HL-60 (cell line): ENCODE measurements at regions not wholly inside any gene's neighbourhood (a gene's known extent, or its start where the extent isn't known, plus 50 kb on each side); places are given as distances from the start of the nearest gene placed in this dataset.

ENCODE experiments used
- CTCF ChIP-seq: IDR thresholded peaks from one replicate; pipeline ENCODE4 v1.5.1; 2011; ENCODE audit warnings: low read length, control low read depth, inconsistent platforms; ENCODE audit not compliant: insufficient read depth
- POLR2AphosphoS5 ChIP-seq: IDR thresholded peaks from 2 replicates; pipeline ENCODE4 v1.6.1; 2012; ENCODE audit warnings: low read depth
- TF ChIP-seq, protein P1 (sequence below): IDR thresholded peaks from 2 replicates; pipeline ENCODE4 v1.6.1; 2012; ENCODE audit warnings: low read depth; ENCODE audit not compliant: insufficient replicate concordance

DNA sequence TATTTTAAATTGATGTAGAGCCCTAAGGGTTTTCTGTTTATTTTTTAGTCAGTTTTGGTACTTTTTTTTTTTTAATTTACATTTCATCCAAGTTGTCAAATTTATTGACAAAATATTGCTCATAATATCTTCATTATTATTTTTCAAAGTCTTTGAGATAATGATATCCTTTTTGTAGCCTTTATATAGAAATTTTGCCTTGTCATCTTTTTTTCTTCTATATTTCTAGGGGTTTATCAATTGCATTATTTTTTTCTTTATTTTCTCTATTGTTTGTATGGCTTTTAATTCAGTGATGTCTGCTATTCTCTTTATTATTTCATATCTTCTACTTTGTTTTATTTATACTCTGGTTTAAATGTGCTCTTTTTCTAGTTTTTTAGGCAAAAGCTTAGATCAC lies 863.0 kb upstream of the GJE1 start:
- TF ChIP-seq CTCF, result no peak
- TF ChIP-seq POLR2AphosphoS5, result no peak
- TF ChIP-seq, protein P1, sequence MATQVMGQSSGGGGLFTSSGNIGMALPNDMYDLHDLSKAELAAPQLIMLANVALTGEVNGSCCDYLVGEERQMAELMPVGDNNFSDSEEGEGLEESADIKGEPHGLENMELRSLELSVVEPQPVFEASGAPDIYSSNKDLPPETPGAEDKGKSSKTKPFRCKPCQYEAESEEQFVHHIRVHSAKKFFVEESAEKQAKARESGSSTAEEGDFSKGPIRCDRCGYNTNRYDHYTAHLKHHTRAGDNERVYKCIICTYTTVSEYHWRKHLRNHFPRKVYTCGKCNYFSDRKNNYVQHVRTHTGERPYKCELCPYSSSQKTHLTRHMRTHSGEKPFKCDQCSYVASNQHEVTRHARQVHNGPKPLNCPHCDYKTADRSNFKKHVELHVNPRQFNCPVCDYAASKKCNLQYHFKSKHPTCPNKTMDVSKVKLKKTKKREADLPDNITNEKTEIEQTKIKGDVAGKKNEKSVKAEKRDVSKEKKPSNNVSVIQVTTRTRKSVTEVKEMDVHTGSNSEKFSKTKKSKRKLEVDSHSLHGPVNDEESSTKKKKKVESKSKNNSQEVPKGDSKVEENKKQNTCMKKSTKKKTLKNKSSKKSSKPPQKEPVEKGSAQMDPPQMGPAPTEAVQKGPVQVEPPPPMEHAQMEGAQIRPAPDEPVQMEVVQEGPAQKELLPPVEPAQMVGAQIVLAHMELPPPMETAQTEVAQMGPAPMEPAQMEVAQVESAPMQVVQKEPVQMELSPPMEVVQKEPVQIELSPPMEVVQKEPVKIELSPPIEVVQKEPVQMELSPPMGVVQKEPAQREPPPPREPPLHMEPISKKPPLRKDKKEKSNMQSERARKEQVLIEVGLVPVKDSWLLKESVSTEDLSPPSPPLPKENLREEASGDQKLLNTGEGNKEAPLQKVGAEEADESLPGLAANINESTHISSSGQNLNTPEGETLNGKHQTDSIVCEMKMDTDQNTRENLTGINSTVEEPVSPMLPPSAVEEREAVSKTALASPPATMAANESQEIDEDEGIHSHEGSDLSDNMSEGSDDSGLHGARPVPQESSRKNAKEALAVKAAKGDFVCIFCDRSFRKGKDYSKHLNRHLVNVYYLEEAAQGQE, result no peak
